HT-29 (cell line): ENCODE measurements at regions not wholly inside any gene's neighbourhood (a gene's known extent, or its start where the extent isn't known, plus 50 kb on each side); places are given as distances from the start of the nearest gene placed in this dataset.

Source experiments
- DNase-seq: peaks from one replicate; pipeline ENCODE4 v3.0.0-alpha.2; 2015; ENCODE audit warnings: low spot score

DNA sequence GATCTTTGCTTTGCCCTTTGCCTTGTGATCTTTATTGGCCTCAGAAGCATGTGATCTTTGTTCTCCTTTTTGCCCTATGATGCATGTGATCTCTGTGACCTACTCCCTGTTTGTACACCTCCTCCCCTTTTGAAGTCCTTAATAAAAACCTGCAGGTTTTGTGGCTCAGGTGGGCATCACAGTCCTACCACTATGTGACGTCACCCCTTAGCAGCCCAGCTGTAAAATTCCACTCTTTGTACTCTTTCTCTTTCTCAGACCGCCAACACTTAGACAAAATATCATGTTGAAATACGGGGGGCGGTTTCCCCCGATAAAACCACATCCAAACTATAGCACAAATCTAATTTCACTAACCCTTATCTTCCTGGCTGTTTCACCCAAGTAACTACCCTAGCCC lies 76.7 kb upstream of the RAPGEF4 start:
- DNase-seq: no peak

DNA sequence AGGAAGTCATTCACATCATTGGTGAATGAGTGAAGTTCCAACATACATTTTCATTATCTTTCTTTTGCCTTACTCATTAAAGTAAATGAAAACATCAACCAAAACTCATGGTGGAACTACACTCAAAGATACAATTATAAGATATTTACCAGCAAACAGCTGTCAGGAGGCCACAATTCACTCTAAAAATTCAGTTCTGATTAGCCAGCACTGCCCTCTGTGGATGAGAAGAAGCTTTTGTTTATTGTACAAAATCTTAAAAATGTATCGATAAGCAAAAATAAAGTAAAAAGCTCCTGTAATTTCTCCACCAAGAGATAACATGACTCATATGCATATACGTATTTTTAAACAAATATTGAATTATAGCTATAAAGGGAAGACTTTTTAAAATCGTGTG lies 73.5 kb upstream of the RAPGEF4 start:
- no peak for DNase-seq

DNA sequence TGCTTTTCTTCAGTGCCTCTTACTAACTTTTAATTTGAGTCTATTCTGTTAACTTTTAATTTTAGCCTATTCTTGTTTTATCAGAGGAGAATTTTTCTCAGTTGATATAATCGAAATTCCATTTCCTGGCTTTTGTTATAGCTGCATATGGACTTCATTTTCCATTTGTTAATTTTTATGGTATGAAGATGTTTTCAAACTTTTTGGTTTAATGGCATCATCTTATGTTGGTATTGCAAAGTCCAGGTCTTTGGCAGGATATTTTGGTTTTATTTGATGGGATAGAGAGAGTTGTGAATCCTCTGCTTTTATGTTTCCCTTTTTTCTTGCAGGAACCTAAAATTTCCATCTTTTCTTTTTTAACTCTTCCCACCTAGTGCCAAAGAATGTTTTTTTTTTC lies 70.9 kb upstream of the RAPGEF4 start:
- DNase-seq: no peak

DNA sequence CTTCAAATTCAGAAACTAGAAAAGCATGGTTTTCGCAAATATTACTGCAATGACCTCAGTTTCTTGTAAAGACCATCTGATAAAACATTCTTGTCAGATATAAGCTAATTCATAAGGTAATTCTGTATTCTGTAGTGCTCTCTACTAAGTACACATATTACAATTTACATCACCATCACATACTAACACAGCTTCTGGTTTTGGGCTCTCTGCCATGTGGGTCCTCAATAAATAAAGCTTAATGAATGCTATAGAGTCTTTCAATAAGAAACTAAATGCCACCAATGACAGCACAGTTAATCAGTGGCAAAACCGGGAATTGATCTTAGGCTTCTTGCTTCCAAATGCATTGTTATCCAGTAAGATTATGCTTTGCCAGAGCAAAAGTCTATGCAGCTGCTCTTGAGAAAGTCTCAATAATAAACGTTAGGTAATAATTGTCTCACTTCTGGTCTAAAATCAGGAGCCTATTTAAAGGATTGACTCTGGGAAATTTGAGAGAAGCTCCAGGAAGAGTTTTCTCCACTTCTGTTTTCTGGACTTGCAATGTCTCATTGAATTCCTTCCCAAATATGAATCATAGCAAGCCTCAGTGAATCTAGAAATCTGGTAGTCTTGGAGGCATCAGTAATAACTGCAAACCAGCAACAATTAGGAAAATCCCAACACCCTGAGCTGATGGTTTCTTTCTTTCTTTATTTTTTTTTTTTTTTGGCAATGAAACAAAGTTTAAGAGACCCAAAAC lies 67.9 kb upstream of the RAPGEF4 start:
- no peak for DNase-seq

GRCh38 chr2:172671501-172671900 lies 64.1 kb upstream of the RAPGEF4 start:
- DNase-seq: no peak

DNA sequence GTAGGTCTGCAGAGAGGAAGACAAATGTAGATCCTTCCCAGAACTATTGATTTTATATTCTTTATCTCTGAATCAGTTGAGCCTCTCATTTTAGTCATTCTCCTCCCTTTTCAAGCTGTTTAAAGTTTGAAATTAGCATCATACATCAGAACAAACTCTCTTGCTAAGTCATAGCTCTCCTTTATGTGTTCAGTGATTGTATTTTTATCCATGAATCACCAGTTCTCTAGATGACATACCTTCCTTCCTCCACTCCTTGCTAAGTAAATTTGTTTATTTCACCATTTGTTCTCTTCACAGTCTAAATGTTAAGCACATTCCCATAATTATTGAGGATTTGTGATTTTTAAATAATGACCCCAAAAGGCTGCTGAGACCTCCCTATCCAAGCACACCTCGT lies 63.5 kb upstream of the RAPGEF4 start:
- no peak for DNase-seq

- peak; percentile 79 for DNase-seq
These were observed 62.5 kb upstream of the RAPGEF4 start for GRCh38 chr2:172673056-172673683.

GRCh38 chr2:172674034-172674967 lies 61.3 kb upstream of the RAPGEF4 start:
- DNase-seq: no peak

DNA sequence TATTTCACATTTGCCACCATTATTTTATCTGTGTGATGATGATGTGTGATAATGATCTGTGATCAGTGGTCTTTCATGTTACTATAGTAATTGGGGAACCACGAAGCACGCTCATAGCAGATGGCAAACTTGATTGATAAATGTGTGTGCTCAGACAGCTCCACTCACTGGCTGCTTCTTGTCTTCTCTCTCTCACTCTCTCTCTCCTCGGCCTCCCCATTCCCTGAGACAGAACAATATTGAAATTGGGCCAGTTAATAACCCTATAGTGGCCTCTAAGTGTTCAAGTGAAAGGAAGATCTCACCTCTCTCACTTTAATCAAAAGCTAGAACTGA lies 60.7 kb upstream of the RAPGEF4 start:
- DNase-seq: no peak

- no peak for DNase-seq
These were observed 58.3 kb upstream of the RAPGEF4 start for GRCh38 chr2:172677363-172677762.

DNA sequence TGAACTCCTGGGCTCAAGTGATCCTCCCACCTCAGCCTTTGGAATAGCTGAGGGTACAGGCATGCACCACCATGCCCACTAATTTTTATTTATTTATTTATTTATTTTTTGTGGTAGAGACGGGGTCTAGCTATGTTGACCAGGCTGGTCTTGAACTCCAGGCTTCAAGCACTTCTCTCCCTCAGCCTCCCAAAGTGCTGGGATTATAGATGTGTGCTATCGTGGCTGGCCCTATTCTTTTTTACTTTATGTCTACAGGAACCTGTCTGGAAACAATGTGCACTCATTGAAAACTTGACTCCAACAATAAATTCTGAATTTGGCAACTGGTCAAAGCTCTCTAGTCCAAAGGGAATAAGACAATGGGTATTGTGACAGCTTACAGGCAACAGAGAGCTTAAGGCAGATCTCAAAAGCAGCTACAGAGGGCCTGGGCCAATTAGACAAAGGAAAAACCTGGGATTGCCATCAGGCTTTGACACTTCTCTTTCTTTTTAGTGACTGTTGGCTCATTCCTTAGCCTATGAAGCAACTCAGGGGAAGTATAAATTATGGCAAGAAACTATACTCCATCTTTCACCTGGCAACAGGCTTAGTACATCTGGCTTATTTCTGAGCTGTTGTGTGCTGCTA lies 55.1 kb upstream of the RAPGEF4 start:
- no peak for DNase-seq

DNA sequence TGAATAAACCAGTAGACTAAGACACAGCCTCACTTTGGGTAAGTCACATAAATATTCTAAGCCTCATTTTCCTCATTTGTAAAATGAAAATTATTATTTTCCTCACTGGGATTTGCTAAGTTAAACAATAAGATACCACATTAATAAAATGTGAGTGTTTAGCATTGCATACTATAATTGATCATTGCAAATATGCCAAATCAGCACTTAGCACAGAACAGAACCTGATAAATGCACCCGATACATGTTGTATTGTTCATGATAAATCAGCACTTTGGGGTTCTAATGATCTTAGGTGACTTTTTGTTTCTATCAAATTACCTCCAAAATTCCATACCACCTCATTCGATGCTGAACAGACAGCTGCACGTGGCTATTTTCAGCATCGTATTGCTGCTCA lies 50.2 kb upstream of the RAPGEF4 start:
- DNase-seq: no peak
